Mucosa of descending colon (tissue), 3 donors: ENCODE measurements at regions not wholly inside any gene's neighbourhood (a gene's known extent, or its start where the extent isn't known, plus 50 kb on each side); places are given as distances from the start of the nearest gene placed in this dataset.

Experiments used
- ATAC-seq: fragments of 200-7000 bp; cut with Tn5 transposase; one replicate; pipeline ENCODE4 v1.9.1; 2020; ENCODE audit warnings: mild to moderate bottlenecking, moderate library complexity
- DNase-seq, 3 donors: peaks; one replicate each; pipeline ENCODE4 v3.0.0-alpha.2; 2020
- H3K36me3 ChIP-seq: fragments of 200-600 bp; one replicate; pipeline ENCODE4 v1.8.0; 2021; ENCODE audit warnings: low read depth, mild to moderate bottlenecking
- H3K4me1 ChIP-seq: fragments of 200-600 bp; one replicate; pipeline ENCODE4 v1.8.0; 2021; ENCODE audit warnings: low read depth, mild to moderate bottlenecking
- H3K4me3 ChIP-seq: fragments of 200-600 bp; one replicate; pipeline ENCODE4 v1.8.0; 2021; ENCODE audit warnings: mild to moderate bottlenecking
- H3K9me3 ChIP-seq: fragments of 200-600 bp; one replicate; pipeline ENCODE4 v1.8.0; 2021; ENCODE audit warnings: mild to moderate bottlenecking
- intact Hi-C, 2 donors: fragments of 100-400 bp; cut with DNase I in 1 of 2; cut with micrococcal nuclease in 1 of 2; formaldehyde crosslinking; loops; one replicate each; pipeline versions ENCODE4 v1.11.0 to v1.11.1; 2022; cut with DNase I, micrococcal nuclease
- TF ChIP-seq, protein P1 (sequence below): fragments of 200-600 bp; IDR thresholded peaks from one replicate; pipeline ENCODE4 v1.8.0; 2022; ENCODE audit warnings: antibody characterized with exemption, mild to moderate bottlenecking
- donor health status: DM: no; HTN: no; CAD: no; lungs with moderate emphysema.
- donor health status: DM: no; HTN: no; CAD: no.
- donor health status: DM: no; HTN: yes; CAD: no.

DNA sequence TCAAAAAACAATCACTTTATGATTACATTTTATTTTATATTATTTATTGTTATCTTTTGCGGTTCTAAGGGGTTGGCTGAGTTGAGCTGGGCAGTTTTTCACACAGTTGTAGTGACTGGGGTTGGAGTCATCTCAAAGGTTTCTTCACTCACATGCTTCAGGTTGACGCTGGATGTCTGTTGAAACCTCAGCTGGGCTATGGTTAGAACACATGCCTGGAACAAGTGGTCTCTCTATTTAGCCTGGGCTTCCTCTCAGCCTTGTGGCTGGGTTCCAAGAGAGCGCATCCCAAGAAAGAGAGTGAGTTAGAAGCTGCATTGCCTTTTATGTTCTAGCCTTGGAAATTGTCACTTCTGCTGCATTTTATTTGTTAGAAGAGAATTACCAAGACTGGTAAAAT lies 87.4 kb downstream of the CBLL2 start:
- TF ChIP-seq, protein P1, sequence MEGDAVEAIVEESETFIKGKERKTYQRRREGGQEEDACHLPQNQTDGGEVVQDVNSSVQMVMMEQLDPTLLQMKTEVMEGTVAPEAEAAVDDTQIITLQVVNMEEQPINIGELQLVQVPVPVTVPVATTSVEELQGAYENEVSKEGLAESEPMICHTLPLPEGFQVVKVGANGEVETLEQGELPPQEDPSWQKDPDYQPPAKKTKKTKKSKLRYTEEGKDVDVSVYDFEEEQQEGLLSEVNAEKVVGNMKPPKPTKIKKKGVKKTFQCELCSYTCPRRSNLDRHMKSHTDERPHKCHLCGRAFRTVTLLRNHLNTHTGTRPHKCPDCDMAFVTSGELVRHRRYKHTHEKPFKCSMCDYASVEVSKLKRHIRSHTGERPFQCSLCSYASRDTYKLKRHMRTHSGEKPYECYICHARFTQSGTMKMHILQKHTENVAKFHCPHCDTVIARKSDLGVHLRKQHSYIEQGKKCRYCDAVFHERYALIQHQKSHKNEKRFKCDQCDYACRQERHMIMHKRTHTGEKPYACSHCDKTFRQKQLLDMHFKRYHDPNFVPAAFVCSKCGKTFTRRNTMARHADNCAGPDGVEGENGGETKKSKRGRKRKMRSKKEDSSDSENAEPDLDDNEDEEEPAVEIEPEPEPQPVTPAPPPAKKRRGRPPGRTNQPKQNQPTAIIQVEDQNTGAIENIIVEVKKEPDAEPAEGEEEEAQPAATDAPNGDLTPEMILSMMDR = no peak
- DNase-seq (no peak), ATAC-seq (no peak)
- H3K4me1 ChIP-seq = no peaks in the 10 kb centered on the region
- H3K4me3 ChIP-seq = no peak overlapping the region
- no peaks in the 10 kb centered on the region for H3K36me3 ChIP-seq
- H3K9me3 ChIP-seq = no peaks in the 10 kb centered on the region
- intact Hi-C loops = no loop called here

DNA sequence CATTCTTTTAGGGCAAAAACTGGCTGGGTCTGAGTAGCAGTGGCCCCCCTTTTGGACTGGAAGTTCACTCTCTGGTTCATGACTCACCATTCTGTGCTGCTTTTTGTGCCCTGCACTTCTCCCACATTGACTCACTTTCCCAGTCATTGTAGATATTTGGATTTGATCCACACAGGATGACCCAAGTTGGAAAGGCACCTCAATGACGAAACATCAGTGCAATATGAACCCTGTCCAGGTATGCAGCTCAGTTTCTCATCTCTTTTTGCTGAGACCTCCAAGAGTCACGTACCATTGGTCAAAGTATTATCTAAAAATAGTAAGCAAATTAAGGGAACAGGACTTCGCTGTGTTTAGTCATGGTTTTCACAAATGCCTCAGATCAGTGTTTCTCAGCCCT lies 92.7 kb downstream of the CBLL2 start:
- Histone ChIP-seq H3K4me3 (no peak overlapping the region), H3K9me3 (no peaks in the 10 kb centered on the region), H3K4me1 (no peaks in the 10 kb centered on the region), H3K36me3 (no peaks in the 10 kb centered on the region)
- TF ChIP-seq, protein P1 = no peak
- DNase-seq = no peak
- ATAC-seq = no peak
- intact Hi-C loops = no loop called here

DNA sequence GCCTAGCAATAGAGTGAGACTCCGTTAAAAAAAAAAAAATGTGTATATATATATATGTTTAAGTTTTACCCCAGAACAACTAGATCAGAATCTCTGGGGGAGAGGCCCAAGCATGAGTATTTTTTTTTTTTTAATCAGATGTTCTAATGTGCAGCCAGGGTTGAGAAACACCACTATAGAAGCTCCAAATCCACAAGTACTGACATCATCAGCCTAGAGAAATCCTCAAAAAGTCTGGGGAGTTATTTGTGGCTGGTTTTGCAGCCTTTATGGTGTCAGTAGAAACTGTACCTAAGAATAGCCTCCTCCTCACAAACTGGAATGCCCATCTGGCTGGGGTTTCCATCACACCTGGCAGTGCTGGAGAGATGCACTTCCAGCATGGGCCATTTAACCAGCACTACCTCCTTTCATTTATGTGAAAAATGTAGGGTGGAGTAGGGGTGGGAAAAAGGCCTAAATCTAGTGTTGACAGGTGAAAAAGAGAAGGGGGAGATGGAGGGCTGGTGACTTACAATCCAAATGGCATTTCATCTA lies 93.5 kb downstream of the CBLL2 start:
- DNase-seq (no peak), ATAC-seq (no peak)
- no peaks in the 10 kb centered on the region for H3K4me1 ChIP-seq
- TF ChIP-seq, protein P1 = no peak
- H3K9me3 ChIP-seq = no peaks in the 10 kb centered on the region
- H3K4me3 ChIP-seq = no peak overlapping the region
- intact Hi-C loops = no loop called here
- H3K36me3 ChIP-seq = no peaks in the 10 kb centered on the region

DNA sequence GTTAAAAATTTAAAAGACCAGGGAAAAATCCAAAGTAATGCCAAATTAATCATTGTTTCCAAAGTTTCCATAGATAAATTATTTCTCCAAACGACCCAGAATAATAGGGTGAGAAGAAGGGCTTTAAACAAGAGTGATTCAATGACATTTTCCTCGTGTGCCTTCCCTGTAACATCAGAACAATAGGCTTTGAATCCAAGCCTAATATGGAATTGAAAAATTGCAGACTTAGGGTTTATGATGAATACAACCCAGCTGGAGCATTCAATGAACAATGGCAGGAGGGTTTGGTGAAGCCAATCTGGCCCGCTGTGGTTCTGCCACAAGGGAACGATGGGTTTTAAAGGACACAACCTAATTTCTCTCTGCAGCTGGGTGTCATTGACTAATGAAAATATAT lies 94.2 kb downstream of the CBLL2 start:
- no peak overlapping the region for H3K4me3 ChIP-seq
- DNase-seq (no peak), ATAC-seq (no peak)
- no peaks in the 10 kb centered on the region for H3K36me3 ChIP-seq
- intact Hi-C loops = no loop called here
- no peaks in the 10 kb centered on the region for H3K9me3 ChIP-seq
- H3K4me1 ChIP-seq = no peaks in the 10 kb centered on the region
- TF ChIP-seq, protein P1 = no peak

DNA sequence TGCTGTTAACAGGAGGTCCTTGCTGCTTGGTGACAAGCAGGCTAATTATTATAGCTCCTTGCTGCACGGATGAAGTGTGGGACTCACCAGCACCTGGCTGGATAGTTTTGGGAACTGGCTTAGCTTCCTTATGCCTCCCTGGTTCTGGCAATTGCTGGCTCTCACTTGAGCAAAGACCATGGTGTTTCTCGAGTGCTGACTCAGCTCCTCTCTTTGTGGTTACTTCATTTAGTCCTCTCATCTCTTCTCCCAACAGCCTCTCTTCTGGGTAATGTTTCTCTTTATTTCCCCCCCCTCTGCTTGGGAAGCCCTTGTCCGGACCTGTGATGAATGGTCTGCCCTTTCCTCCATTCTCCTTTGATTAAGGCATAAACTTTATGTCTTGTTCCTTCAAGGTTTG lies 100.4 kb downstream of the CBLL2 start:
- Histone ChIP-seq H3K36me3 (no peaks in the 10 kb centered on the region), H3K4me3 (no peak overlapping the region), H3K9me3 (no peaks in the 10 kb centered on the region), H3K4me1 (no peaks in the 10 kb centered on the region)
- TF ChIP-seq, protein P1 = no peak
- intact Hi-C loops = no loop called here
- ATAC-seq (no peak), DNase-seq (no peak)

DNA sequence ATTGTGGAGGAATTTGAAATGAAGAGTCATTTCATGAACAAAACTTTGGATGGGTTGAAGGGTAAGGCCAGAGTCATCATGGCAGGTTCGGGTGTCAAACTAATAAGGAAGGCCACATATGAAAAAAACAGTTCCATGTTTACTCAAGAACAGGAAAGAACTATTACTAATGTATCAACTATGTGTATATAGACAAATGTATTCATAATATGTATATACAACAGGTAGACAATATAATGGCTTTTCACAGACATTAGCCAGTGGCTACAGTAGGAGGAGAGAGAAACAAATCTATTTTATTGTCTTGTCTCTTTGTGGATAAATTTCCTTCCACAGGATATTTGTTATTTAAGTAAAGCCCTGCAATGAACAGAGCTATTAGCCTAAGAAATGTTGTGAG lies 101.1 kb downstream of the CBLL2 start:
- DNase-seq = no peak
- TF ChIP-seq, protein P1 = no peak
- Histone ChIP-seq H3K4me1 (no peaks in the 10 kb centered on the region), H3K36me3 (no peaks in the 10 kb centered on the region), H3K4me3 (no peak overlapping the region), H3K9me3 (no peaks in the 10 kb centered on the region)
- no peak for ATAC-seq
- intact Hi-C loops = no loop called here
